ENCODE measurements at regions not wholly inside any gene's neighbourhood (a gene's known extent, or its start where the extent isn't known, plus 50 kb on each side); places are given as distances from the start of the nearest gene placed in this dataset.

DNA sequence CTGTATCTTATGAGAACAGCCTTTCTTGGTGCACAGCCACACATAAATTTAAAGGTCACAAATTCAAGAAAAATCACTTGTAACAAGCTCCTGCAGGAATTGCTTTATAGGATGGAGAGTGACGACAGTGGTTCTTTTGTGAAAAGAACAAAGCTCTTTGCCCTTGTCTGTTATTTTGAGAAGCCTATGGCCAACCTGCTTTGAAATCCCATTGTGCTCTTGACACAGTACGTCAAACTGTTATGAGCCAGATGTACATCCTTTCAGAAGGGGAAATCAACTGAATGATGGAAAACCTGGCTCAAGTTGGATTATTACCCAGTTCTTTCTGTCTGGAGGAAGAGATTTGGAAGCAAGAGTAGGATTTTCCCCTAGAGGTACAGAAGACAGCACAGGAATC lies 1454.2 kb downstream of the ARAP2 start:
- H3K36me3 ChIP-seq = no peaks in the 10 kb centered on the region
- H3K4me1 ChIP-seq = no peaks in the 10 kb centered on the region
- intact Hi-C loops (cut with DNase I) = no loop called here
- H3K27me3 ChIP-seq = no peaks in the 10 kb centered on the region
- TF ChIP-seq POLR2A (IDR thresholded peaks at IDR 0.05) = no peak
- TF ChIP-seq, protein P1, sequence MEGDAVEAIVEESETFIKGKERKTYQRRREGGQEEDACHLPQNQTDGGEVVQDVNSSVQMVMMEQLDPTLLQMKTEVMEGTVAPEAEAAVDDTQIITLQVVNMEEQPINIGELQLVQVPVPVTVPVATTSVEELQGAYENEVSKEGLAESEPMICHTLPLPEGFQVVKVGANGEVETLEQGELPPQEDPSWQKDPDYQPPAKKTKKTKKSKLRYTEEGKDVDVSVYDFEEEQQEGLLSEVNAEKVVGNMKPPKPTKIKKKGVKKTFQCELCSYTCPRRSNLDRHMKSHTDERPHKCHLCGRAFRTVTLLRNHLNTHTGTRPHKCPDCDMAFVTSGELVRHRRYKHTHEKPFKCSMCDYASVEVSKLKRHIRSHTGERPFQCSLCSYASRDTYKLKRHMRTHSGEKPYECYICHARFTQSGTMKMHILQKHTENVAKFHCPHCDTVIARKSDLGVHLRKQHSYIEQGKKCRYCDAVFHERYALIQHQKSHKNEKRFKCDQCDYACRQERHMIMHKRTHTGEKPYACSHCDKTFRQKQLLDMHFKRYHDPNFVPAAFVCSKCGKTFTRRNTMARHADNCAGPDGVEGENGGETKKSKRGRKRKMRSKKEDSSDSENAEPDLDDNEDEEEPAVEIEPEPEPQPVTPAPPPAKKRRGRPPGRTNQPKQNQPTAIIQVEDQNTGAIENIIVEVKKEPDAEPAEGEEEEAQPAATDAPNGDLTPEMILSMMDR (IDR thresholded peaks at IDR 0.05) = no peak
- H3K4me3 ChIP-seq = no peak overlapping the region
- no peak overlapping the region for H3K27ac ChIP-seq
- no peaks in the 10 kb centered on the region for H3K9me3 ChIP-seq
- DNase-seq (no peak), ATAC-seq (no peak)
- 60% methylated on average over 1 of the region's 2 CpGs for WGBS (ENCODE audit: insufficient coverage, low coverage, low lambda C conversion rate, missing lambda C conversion rate)

DNA sequence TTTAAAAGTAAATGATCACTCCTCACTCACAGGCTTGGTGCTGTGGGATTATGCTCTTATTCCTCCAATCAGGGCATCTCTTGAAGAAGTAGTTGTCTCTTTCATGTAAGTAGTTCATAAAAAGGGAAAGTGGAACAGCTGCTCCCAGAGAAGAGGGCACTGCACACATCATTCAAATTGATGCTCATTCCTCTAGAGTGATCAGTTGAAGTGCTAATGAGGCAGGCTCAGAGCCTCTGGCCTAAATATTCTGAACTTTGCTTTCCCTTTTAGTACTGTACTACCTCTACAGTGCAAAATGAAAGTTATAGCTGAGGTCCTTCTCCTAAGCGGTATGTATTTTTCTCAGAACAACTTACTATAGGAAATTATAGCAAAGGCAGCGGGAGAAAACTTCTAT lies 1453.1 kb downstream of the ARAP2 start:
- intact Hi-C loops (cut with DNase I) = no loop called here
- DNase-seq (no peak), ATAC-seq (no peak)
- Histone ChIP-seq H3K4me3 (no peak overlapping the region), H3K9me3 (no peaks in the 10 kb centered on the region), H3K27ac (no peak overlapping the region), H3K27me3 (no peaks in the 10 kb centered on the region), H3K36me3 (no peaks in the 10 kb centered on the region), H3K4me1 (no peaks in the 10 kb centered on the region)
- no peak for TF ChIP-seq POLR2A (IDR thresholded peaks at IDR 0.05)
- TF ChIP-seq, protein P1 (IDR thresholded peaks at IDR 0.05) = no peak
- 88% methylated on average over 1 of the region's 2 CpGs for WGBS (ENCODE audit: insufficient coverage, low coverage, low lambda C conversion rate, missing lambda C conversion rate)

DNA sequence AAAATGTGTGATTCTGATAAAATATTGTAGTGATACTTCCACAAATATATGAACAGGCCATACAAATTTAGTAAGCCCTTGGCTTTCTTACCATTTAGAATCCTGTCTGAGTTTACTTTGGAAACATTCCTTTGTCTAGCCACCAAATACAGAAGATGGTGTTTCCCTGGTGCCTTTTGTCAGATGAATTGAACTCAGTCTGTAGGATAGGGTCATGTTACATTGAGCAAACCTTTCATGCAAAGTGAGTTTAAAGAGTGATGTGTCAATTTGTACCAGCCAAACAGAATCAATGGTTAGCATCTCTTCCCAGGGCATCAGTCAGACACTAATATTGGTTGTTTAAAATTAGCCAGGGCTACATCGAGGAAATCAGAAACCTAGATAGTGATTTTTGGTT lies 1443.4 kb downstream of the ARAP2 start:
- 20% methylated on average over 1 of the region's 1 CpG for WGBS (ENCODE audit: insufficient coverage, low coverage, low lambda C conversion rate, missing lambda C conversion rate)
- no peak overlapping the region for H3K4me3 ChIP-seq
- ATAC-seq (no peak), DNase-seq (no peak)
- TF ChIP-seq, protein P1 (IDR thresholded peaks at IDR 0.05) = no peak
- no peak for TF ChIP-seq POLR2A (IDR thresholded peaks at IDR 0.05)
- H3K27me3 ChIP-seq = no peaks in the 10 kb centered on the region
- no peak overlapping the region for H3K27ac ChIP-seq
- intact Hi-C loops (cut with DNase I) = no loop called here
- no peaks in the 10 kb centered on the region for H3K9me3 ChIP-seq
- H3K4me1 ChIP-seq = no peaks in the 10 kb centered on the region
- H3K36me3 ChIP-seq = no peaks in the 10 kb centered on the region

DNA sequence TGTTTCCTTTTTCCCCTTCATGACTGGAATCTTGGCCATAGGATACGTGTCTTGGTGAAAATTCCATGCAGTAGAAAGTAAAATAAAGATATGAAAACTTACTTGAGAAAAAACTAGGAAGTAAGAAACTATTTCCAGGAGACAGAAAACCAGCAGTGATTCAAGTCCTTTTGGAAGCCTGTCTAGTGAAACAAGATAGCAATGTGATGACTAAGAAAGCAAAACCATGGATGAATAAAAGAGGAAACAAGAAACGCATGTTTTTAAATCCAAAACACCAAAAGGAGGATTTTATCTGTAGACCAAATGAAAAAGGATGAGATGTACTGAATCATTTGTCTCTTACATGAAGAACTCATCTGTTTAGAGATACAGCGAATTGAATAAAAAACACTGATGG lies 1430.0 kb downstream of the ARAP2 start:
- WGBS (ENCODE audit: insufficient coverage, low coverage, low lambda C conversion rate, missing lambda C conversion rate) = 34% methylated on average over 3 of the region's 3 CpGs

DNA sequence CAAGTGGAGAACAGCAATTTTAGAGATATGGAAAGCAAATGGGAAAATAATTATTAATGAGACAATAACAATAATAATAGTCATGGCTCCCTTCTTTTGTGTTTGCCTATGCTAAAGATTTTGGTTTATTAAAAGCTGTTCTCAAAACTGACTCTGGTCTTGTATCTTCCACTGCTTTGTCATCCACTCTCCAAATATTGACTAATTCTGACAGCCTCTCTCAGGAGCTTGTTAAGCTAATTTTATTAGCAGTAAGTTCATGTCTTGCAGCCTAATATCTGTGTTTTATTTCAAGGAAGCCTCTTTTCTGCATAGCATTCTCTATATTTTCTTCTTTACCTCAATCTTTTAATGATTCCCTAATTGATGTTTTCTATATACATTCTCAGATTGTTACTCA lies 1419.8 kb downstream of the ARAP2 start:
- Histone ChIP-seq H3K4me3 (no peak overlapping the region), H3K27me3 (no peaks in the 10 kb centered on the region), H3K27ac (no peak overlapping the region), H3K4me1 (no peaks in the 10 kb centered on the region), H3K9me3 (no peaks in the 10 kb centered on the region), H3K36me3 (no peaks in the 10 kb centered on the region)
- no peak for TF ChIP-seq POLR2A (IDR thresholded peaks at IDR 0.05)
- TF ChIP-seq, protein P1 (IDR thresholded peaks at IDR 0.05) = no peak
- DNase-seq = no peak
- intact Hi-C loops (cut with DNase I) = no loop called here
- no peak for ATAC-seq

More for the DNA sequence above, 1430.0 kb downstream of the ARAP2 start:
- no peaks in the 10 kb centered on the region for H3K9me3 ChIP-seq
- ATAC-seq (no peak), DNase-seq (no peak)
- no peaks in the 10 kb centered on the region for H3K4me1 ChIP-seq
- intact Hi-C loops (cut with DNase I) = no loop called here
- H3K27ac ChIP-seq = no peak overlapping the region
- H3K27me3 ChIP-seq = no peaks in the 10 kb centered on the region
- no peaks in the 10 kb centered on the region for H3K36me3 ChIP-seq
- TF ChIP-seq POLR2A (IDR thresholded peaks at IDR 0.05) = no peak
- TF ChIP-seq, protein P1 (IDR thresholded peaks at IDR 0.05) = no peak
- no peak overlapping the region for H3K4me3 ChIP-seq

Measured in right lobe of liver (tissue), 6 donors.